ENCODE measurements at regions not wholly inside any gene's neighbourhood (a gene's known extent, or its start where the extent isn't known, plus 50 kb on each side); places are given as distances from the start of the nearest gene placed in this dataset.

GRCh38 chr1:25090707-25091422 is 141.4 kb downstream of the SYF2 start:
- peak; percentile 8 for DNase-seq (ENCODE audit: low read depth)
- no peak overlapping the region for H3K4me3 ChIP-seq (replicated peaks; ENCODE audit: low read depth, low read length)
- TF ChIP-seq, protein P1, sequence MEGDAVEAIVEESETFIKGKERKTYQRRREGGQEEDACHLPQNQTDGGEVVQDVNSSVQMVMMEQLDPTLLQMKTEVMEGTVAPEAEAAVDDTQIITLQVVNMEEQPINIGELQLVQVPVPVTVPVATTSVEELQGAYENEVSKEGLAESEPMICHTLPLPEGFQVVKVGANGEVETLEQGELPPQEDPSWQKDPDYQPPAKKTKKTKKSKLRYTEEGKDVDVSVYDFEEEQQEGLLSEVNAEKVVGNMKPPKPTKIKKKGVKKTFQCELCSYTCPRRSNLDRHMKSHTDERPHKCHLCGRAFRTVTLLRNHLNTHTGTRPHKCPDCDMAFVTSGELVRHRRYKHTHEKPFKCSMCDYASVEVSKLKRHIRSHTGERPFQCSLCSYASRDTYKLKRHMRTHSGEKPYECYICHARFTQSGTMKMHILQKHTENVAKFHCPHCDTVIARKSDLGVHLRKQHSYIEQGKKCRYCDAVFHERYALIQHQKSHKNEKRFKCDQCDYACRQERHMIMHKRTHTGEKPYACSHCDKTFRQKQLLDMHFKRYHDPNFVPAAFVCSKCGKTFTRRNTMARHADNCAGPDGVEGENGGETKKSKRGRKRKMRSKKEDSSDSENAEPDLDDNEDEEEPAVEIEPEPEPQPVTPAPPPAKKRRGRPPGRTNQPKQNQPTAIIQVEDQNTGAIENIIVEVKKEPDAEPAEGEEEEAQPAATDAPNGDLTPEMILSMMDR (IDR thresholded peaks at IDR 0.05; ENCODE audit: low read length, missing control alignments), result no peak

- no peak for DNase-seq (ENCODE audit: low read depth)
- H3K4me3 ChIP-seq (replicated peaks; ENCODE audit: low read depth, low read length), result no peak overlapping the region
- TF ChIP-seq, protein P1 (IDR thresholded peaks at IDR 0.05; ENCODE audit: low read length, missing control alignments), result no peak
These were observed 142.5 kb downstream of the SYF2 start for GRCh38 chr1:25089772-25090171.

DNA sequence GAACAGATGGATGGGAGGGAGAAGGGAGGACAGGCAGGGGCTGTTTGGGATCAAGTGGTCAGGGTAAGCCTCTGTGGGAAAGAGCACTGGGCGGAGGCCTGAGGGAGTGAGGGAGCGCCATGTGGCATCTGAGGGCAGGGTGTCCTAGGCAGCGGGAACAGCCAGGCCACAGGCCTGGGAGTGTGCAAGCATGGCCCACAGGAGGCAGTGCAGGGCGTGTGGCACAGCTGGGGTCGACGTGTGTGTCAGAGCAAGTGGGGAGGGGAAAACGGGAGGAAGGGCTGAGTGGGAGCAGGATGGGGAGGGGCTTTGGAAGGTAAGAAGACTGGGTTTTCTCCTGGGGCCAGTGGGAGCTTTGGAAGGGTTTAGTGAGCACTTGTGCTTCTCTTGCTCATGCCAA is 143.4 kb downstream of the SYF2 start:
- H3K4me3 ChIP-seq (replicated peaks; ENCODE audit: low read depth, low read length), result no peak overlapping the region
- DNase-seq (ENCODE audit: low read depth), result no peak
- TF ChIP-seq, protein P1 (IDR thresholded peaks at IDR 0.05; ENCODE audit: low read length, missing control alignments), result no peak

GRCh38 chr1:25088180-25088701 is 144.1 kb downstream of the SYF2 start:
- TF ChIP-seq, protein P1 (IDR thresholded peaks at IDR 0.05; ENCODE audit: low read length, missing control alignments), result no peak
- no peak for DNase-seq (ENCODE audit: low read depth)
- no peak overlapping the region for H3K4me3 ChIP-seq (replicated peaks; ENCODE audit: low read depth, low read length)

DNA sequence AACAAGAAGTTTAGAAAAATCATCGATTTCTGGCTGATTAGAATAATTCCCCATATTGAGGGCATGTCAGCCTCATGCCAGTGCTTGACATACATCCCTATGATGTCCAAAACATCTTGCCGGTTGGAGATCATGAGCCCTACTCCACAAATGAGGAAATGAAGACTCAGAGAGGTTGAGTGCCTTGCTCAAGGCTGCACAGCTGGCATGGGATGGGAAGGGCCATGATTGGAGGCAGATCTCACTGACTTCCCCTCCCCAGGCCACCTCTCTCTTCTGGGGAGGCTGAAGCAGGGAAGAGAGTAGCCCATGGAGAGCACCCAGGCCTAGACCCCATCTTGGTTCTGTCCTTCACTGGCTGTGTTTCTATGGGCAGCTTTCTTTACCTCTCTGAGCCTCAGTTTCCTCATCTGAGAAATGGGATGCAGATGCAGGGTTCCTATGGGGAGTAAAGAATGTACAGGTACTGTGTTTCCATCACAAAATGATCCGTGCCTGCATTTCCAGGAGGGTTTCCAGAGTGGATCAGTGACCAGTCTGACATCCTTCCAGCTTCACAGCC is 145.7 kb downstream of the SYF2 start:
- H3K4me3 ChIP-seq (replicated peaks; ENCODE audit: low read depth, low read length), result no peak overlapping the region
- TF ChIP-seq, protein P1 (IDR thresholded peaks at IDR 0.05; ENCODE audit: low read length, missing control alignments), result no peak
- no peak for DNase-seq (ENCODE audit: low read depth)

- DNase-seq (ENCODE audit: low read depth), result no peak
- no peak overlapping the region for H3K4me3 ChIP-seq (replicated peaks; ENCODE audit: low read depth, low read length)
- TF ChIP-seq, protein P1 (IDR thresholded peaks at IDR 0.05; ENCODE audit: low read length, missing control alignments), result no peak
These were observed 147.9 kb downstream of the SYF2 start for GRCh38 chr1:25084407-25084806.
